Bronchial epithelial cell (primary cell): ENCODE measurements at regions not wholly inside any gene's neighbourhood (a gene's known extent, or its start where the extent isn't known, plus 50 kb on each side); places are given as distances from the start of the nearest gene placed in this dataset.

ENCODE experiments used
- DNase-seq: peaks from one replicate; pipeline ENCODE4 v3.0.0-alpha.2; 2010; ENCODE audit warnings: low read depth
- FAIRE-seq: peaks from 2 replicates; lab custom pipeline; 2011; peaks lifted over from hg19 to GRCh38; lab: Jason Lieb, UNC
- H3K27me3 ChIP-seq: 2 replicates; pipeline ENCODE4 v1.5.1; 2011; ENCODE audit warnings: low read length; ENCODE audit not compliant: control insufficient read depth, insufficient read depth
- H3K36me3 ChIP-seq: 2 replicates; pipeline ENCODE4 v1.5.1; 2011; ENCODE audit warnings: low read length; ENCODE audit not compliant: control insufficient read depth, insufficient read depth
- H3K4me3 ChIP-seq: 2 replicates; pipeline ENCODE4 v1.5.1; 2011; ENCODE audit warnings: mild to moderate bottlenecking, low read depth, low read length, control low read depth
- TF ChIP-seq, protein P1 (sequence below): IDR thresholded peaks from 2 replicates; pipeline ENCODE4 v1.5.1; 2011; ENCODE audit warnings: mild to moderate bottlenecking, moderate library complexity, low read length, control low read depth, inconsistent platforms; ENCODE audit not compliant: insufficient read depth, severe bottlenecking

- Histone ChIP-seq H3K36me3 (no peaks in the 10 kb centered on the region), H3K4me3 (no peak overlapping the region), H3K27me3 (no peaks in the 10 kb centered on the region)
- no peak for FAIRE-seq
- TF ChIP-seq, protein P1, sequence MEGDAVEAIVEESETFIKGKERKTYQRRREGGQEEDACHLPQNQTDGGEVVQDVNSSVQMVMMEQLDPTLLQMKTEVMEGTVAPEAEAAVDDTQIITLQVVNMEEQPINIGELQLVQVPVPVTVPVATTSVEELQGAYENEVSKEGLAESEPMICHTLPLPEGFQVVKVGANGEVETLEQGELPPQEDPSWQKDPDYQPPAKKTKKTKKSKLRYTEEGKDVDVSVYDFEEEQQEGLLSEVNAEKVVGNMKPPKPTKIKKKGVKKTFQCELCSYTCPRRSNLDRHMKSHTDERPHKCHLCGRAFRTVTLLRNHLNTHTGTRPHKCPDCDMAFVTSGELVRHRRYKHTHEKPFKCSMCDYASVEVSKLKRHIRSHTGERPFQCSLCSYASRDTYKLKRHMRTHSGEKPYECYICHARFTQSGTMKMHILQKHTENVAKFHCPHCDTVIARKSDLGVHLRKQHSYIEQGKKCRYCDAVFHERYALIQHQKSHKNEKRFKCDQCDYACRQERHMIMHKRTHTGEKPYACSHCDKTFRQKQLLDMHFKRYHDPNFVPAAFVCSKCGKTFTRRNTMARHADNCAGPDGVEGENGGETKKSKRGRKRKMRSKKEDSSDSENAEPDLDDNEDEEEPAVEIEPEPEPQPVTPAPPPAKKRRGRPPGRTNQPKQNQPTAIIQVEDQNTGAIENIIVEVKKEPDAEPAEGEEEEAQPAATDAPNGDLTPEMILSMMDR: no peak
- DNase-seq: no peak
These were observed 87.2 kb upstream of the STXBP5 start for GRCh38 chr6:147117011-147117410.

- Histone ChIP-seq H3K36me3 (no peaks in the 10 kb centered on the region), H3K4me3 (no peak overlapping the region), H3K27me3 (no peaks in the 10 kb centered on the region)
- FAIRE-seq: no peak
- DNase-seq: no peak
- TF ChIP-seq, protein P1: no peak
These were observed 86.6 kb upstream of the STXBP5 start for GRCh38 chr6:147117580-147117979.

DNA sequence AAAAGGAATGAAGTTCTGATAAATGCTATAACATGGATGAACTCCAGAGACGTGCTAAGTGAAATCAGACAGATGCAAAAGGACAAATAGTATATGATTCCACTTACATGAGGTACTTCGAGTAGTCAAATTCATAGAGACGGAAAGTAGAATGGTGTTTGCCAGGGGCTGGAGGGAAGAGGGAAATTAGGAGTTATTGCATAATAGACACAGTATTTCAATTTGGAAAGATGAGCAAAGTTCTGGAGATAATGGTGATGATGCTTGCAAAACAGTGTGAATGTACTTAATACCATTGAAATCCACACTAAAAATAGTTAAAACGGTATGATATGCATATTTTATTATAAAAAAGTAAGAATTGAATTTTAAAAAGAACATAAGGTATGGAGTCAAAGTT lies 84.9 kb upstream of the STXBP5 start:
- no peak for FAIRE-seq
- no peaks in the 10 kb centered on the region for H3K27me3 ChIP-seq
- H3K4me3 ChIP-seq: no peak overlapping the region
- DNase-seq: no peak
- TF ChIP-seq, protein P1: no peak
- no peaks in the 10 kb centered on the region for H3K36me3 ChIP-seq

DNA sequence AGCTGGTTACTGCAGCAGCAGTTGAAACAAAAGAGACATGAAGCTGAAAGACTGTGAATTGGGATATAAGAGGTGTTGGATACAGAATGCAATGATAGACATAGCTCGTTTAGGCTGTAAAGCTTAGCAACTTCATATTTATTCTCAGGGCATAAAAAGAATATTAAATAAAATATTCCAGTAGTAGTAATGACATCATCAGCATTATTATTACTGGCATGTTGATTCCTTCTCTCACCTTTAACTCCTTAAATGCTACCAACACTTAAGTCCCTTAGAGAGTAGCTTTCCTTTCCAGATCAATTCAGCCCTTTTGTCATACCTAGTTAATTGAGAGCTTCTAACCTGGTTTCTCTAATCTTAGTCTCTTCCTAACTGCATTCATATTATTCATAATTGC lies 81.4 kb upstream of the STXBP5 start:
- no peak for FAIRE-seq
- no peak overlapping the region for H3K4me3 ChIP-seq
- DNase-seq: no peak
- TF ChIP-seq, protein P1: no peak
- no peaks in the 10 kb centered on the region for H3K27me3 ChIP-seq
- H3K36me3 ChIP-seq: no peaks in the 10 kb centered on the region

DNA sequence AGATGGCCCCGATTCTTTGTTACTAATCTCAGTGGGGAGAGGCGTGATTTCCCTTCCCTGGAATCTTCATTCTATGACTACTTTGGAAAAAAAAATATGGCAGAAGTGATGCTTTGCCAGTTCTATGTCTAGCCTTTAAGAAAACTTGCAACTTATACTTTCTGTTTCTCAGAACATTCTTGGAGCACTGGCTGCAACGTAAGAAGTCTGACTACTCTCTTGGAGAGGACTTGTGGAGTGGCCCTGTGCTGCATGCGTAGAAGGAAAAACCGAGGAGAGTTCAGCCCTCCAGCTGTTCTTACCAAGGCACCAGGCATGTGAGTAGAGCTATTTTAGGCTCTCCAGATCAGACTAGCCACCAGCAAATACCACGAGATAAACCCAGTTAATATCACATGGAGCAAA lies 77.6 kb upstream of the STXBP5 start:
- Histone ChIP-seq H3K4me3 (no peak overlapping the region), H3K36me3 (no peaks in the 10 kb centered on the region), H3K27me3 (no peaks in the 10 kb centered on the region)
- DNase-seq (no peak), FAIRE-seq (no peak)
- TF ChIP-seq, protein P1: no peak

GRCh38 chr6:147127587-147127986 lies 76.6 kb upstream of the STXBP5 start:
- TF ChIP-seq, protein P1: no peak
- DNase-seq: no peak
- no peak for FAIRE-seq
- Histone ChIP-seq H3K36me3 (no peaks in the 10 kb centered on the region), H3K27me3 (no peaks in the 10 kb centered on the region), H3K4me3 (no peak overlapping the region)
